HG03469 (cell line): ENCODE measurements at regions not wholly inside any gene's neighbourhood (a gene's known extent, or its start where the extent isn't known, plus 50 kb on each side); places are given as distances from the start of the nearest gene placed in this dataset.

ENCODE experiments used
- ATAC-seq: cut with Tn5 transposase; IDR thresholded peaks from one replicate; pipeline ENCODE4 v1.9.1; 2021; ENCODE audit warnings: mild to moderate bottlenecking, moderate library complexity, moderate number of reproducible peaks; ENCODE audit not compliant: unreplicated experiment

- ATAC-seq: no peak
Measured at GRCh38 chr2:220915092-220915623, 656.9 kb downstream of the EPHA4 start.

DNA sequence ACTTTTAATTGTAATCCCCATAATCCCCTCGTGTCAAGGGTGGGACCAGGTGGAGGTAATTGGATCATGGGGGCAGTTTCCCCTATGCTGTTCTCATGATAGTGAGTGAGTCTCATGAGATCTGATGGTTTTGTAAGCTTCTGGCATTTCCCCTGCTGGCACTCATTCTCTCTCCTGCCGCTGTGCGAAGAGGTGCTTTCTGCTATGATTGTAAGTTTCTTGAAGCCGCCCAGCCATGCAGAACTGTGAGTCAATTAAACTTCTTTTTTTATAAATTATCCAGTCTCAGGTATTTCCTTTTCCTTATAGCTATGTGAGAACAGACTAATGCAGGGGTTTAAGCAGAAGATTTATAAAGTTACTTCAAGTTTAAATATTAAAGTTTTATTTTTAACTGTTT is 655.2 kb downstream of the EPHA4 start:
- no peak for ATAC-seq

- ATAC-seq: no peak
Measured at GRCh38 chr2:220930271-220931076, 641.6 kb downstream of the EPHA4 start.

DNA sequence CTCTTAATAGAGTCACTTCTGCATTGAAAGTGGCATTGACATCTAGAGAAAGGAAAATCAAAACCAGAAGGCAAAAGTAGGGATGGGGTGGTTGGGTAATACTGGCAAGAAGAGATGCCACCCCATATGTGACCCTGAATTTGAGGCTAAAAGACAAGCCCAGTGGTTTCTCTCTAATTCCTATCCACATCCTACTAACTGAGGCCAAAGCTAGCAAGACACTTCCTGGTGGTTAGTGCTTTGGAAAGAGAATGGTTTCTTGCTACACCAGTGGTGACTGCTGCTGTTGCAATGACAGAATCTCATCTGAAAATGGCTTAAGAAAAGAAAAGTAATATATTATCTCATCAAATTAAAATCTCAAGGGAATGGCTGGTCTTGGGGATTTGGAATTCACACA is 640.6 kb downstream of the EPHA4 start:
- no peak for ATAC-seq

DNA sequence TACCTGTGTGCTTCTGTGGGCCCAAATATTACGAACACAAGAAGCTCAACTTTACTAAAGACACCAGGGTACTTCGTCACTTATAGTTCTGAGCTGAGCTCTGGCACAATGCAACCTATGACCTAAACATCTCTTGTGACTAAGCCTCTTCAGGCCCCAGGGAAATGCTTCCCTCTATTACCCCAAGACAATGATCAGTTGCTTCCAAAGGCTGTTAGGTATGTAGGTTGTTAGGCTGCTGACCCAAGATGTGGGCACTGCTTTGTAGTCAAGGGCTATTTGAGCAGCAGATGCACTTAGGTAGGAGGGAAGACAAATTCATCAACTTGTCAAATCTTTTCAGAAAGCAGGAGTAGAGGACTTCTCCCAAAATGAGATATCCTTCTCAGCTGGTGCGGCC is 640.1 kb downstream of the EPHA4 start:
- no peak for ATAC-seq

DNA sequence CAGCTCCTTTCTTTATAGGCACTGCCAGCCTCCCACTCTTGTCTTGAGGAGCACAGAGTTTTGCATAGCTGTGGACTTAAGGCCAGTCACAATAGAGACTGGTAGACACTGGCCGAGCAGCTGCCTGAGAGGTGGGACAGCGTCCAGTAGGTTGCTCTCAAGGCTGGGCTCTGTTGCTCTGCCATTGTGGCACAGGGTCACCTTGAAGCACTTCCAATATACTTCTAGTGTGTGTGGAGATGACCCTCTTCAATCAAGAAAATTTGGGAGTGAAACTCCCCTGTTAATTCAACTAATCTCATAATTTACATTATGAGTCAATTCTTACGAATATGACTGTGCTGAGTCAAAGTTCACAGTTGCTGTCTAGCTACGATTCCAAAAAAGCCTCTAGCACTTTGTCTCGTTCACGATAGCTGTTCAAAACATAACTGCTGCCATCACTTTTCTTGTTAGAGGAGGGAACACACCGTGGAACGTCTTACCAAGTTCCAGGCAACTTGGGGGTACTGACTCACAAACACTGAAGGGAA is 636.2 kb downstream of the EPHA4 start:
- ATAC-seq: peak; percentile 85

DNA sequence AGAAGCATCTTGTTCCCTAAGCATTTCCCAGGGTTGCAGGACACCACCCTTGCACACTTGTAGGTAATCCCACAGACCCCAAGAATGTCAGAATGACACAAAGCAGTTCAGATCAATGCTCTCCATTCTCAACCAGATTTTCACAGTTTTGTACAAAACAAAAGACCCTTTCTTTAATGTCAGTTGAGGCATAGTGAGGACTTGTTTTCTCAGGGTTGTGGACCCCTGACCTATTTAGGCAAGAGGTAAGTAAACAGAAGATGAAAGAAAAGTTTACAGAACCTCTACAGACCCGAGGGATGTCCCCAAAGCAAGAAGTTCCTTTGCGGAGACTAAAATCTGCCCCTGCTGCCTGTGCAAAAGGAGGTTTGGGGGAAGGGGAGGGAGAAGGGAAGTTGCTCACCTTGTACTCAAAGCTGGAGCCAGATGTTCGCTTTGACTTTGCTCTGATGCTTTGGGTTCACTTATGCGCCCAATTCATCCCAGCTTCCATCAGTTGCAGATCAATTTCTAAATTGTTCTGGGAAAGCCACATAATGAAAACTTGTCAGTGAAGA is 635.4 kb downstream of the EPHA4 start:
- no peak for ATAC-seq

DNA sequence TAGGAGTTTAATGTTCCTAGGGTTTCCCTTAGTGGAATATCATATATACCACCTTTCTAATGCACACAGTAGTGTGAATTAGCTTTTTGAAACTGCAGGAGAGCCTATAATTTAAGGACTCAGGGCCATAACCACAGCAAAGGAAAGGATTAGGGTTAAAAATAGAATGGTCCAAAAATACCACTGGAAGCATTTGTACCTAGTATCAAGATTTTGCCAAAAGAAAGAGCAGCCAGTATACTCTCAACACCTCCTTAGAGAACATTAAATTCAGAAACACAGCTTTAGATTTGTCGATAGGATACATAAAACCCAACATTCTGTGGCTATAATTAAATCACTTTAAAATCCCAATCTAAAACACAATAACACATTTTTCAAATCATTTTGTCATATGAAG is 634.9 kb downstream of the EPHA4 start:
- ATAC-seq: no peak

GRCh38 chr2:220940646-220941045 is 631.5 kb downstream of the EPHA4 start:
- ATAC-seq: no peak

- ATAC-seq: no peak
Measured at GRCh38 chr2:220941683-220942082, 630.4 kb downstream of the EPHA4 start.

GRCh38 chr2:220946552-220946951 is 625.6 kb downstream of the EPHA4 start:
- ATAC-seq: no peak

- no peak for ATAC-seq
Measured at GRCh38 chr2:220948579-220948978, 623.5 kb downstream of the EPHA4 start.

- no peak for ATAC-seq
Measured at GRCh38 chr2:220949466-220949865, 622.6 kb downstream of the EPHA4 start.

GRCh38 chr2:220955776-220956175 is 616.3 kb downstream of the EPHA4 start:
- no peak for ATAC-seq

- no peak for ATAC-seq
Measured at GRCh38 chr2:220956429-220956828, 615.7 kb downstream of the EPHA4 start.

DNA sequence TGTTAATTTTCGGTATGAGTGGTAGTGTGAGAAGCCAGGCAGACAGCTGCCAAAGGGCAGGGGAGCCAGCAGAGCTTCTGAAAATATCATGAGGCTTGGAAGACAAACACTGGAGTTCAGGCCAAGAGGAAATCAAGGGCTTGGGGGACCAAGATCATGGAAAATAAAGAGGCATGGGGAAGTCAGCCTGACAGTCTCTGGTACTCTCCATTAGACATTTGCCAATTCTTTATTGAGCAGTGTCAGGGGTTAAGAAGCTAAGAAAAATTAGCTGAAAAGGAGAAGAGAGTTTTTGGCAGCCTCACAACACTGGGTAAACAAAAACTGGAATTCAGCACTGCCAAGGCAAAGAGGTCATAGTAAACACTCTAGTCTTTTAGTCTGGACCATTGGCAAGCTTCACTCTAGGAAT is 612.7 kb downstream of the EPHA4 start:
- no peak for ATAC-seq

GRCh38 chr2:220961143-220961860 is 610.8 kb downstream of the EPHA4 start:
- ATAC-seq: no peak

- ATAC-seq: no peak
Measured at GRCh38 chr2:220962556-220962955, 609.5 kb downstream of the EPHA4 start.

GRCh38 chr2:220963076-220963475 is 609.0 kb downstream of the EPHA4 start:
- ATAC-seq: no peak

DNA sequence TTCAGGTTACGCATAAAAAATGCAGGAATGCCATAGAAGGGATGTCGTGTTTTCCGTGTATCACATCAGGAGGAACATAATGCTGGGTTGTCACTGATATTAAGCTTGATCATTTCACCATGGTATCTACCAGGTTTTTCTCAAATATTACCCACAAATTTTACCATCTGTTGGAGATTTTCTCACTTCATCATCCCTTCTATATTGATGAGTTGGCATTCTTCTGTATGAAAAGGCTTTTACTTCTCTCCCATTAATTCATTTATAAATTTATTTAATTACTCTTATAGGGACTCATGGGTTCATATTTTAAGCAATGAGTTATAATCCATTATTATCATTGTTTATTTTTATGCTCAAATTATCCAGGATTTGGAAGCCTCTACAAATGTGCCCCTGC is 608.2 kb downstream of the EPHA4 start:
- ATAC-seq: no peak

DNA sequence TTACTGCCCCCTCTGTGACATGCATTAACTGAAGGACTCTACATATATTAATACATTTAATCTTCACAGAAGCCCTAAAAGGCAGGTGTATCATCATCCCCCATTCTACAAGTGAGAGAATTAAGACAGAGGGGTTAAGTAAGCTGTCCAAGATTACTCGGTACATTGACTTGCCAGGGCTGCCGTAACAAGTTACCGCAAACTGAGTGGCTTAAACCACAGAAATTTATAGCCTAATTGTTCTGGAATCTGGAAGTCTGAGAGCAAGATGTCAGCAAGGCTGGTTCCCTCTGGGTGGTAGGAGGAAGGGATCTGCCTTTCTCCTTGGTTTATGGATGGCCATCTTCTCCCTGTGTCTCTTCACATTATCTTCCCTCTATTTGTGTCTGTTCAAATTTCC is 605.5 kb downstream of the EPHA4 start:
- ATAC-seq: no peak

GRCh38 chr2:220969348-220969747 is 602.8 kb downstream of the EPHA4 start:
- ATAC-seq: no peak
